ENCODE measurements at regions not wholly inside any gene's neighbourhood (a gene's known extent, or its start where the extent isn't known, plus 50 kb on each side); places are given as distances from the start of the nearest gene placed in this dataset.

DNA sequence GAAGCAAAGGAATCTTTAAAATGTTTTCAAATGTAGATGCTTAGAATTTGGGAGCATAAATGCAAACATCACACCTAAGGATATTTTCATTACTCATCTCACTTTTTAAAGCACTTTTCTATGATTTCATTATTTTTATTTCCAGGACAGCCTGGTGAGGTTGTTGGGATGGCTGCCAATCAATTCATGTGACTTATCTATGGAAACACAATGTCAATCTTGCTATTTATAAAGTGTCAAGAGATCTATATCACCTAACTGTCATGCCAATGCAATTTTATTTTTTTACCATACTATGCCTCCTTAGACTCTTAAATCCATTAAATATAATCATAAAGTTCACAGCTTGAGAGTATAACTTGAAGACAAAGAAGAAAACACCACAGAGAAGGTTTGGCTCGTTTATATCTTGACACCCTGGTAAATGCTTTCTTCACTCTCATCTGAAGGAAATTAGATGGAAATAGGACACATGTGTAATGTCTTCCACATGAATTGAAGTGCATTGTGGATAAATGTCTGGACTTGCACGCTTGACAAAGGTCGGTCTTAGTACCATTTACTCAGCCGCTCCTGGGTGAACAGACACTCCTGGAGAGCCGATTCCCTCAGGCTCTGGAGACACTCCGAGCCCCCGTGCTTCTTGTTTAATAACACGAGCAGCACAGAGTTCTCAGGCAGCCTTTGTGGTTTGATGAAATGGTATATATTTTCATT lies 425.7 kb upstream of the FAT1 start:
- Histone ChIP-seq H3K36me3 (ENCODE audit: control insufficient read depth in 4 of 4, insufficient read depth in 4 of 4, low read length in 4 of 4) (no peaks in the 10 kb centered on the region), H3K9me3 (ENCODE audit: control insufficient read depth in 4 of 4, insufficient read depth in 3 of 4, low read length in 3 of 4) (peaks cover 0 to 2% (median 0%) of the 10 kb centered on the region in 4 donors), H3K4me1 (ENCODE audit: control insufficient read depth in 5 of 5, insufficient read depth in 5 of 5, low read length in 5 of 5) (no peaks in the 10 kb centered on the region), H3K27me3 (ENCODE audit: control insufficient read depth in 3 of 3, insufficient read depth in 3 of 3, low read length in 2 of 3) (no peaks in the 10 kb centered on the region), H3K4me3 (no peak overlapping the region), H3K27ac (ENCODE audit: low read depth in 1 of 2, low read length in 1 of 2) (no peak overlapping the region), H3K9ac (ENCODE audit: insufficient read depth in 1 of 2, low read length in 2 of 2) (no peak overlapping the region)
- no peak for DNase-seq
- TF ChIP-seq, protein P1, sequence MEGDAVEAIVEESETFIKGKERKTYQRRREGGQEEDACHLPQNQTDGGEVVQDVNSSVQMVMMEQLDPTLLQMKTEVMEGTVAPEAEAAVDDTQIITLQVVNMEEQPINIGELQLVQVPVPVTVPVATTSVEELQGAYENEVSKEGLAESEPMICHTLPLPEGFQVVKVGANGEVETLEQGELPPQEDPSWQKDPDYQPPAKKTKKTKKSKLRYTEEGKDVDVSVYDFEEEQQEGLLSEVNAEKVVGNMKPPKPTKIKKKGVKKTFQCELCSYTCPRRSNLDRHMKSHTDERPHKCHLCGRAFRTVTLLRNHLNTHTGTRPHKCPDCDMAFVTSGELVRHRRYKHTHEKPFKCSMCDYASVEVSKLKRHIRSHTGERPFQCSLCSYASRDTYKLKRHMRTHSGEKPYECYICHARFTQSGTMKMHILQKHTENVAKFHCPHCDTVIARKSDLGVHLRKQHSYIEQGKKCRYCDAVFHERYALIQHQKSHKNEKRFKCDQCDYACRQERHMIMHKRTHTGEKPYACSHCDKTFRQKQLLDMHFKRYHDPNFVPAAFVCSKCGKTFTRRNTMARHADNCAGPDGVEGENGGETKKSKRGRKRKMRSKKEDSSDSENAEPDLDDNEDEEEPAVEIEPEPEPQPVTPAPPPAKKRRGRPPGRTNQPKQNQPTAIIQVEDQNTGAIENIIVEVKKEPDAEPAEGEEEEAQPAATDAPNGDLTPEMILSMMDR (IDR thresholded peaks at IDR 0.05; ENCODE audit: control extremely low read depth, extremely low read depth) = no peak
- ATAC-seq (ENCODE audit: insufficient read depth, low FRiP score) = no peak
- 82 to 91% methylated on average over 8 of the region's 8 CpGs for WGBS, 2 donors

DNA sequence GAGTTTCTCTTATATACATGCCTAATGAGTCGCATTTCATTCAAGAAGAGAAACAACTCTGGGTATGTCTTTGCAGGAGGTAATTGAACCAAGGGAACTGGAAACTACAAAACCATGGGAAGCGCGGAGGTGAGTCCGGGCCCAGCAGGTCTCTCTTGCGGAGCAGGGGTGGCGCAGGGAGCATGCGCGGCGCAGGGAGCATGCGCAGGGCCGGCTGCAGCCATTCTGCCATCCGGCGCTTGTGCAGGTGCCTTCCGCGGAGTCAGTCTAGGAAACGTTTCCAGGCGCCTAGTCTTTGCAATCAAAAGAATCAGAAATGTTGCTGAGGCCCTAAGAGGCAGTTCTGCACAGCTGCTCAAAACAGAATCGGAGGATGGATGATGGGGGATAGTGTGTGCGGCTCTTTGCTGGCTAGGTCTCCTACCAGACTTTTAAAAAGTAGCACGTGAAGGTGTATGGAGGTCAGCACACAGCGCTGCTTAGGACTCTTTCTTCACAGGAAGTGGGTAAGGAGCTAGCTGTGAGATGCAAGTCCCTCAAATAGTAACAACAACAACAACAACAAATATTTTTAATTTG lies 433.8 kb upstream of the FAT1 start:
- peaks cover 0 to 2% (median 0%) of the 10 kb centered on the region in 4 donors for H3K9me3 ChIP-seq (ENCODE audit: control insufficient read depth in 4 of 4, insufficient read depth in 3 of 4, low read length in 3 of 4)
- no peak for DNase-seq
- no peaks in the 10 kb centered on the region for H3K36me3 ChIP-seq (ENCODE audit: control insufficient read depth in 4 of 4, insufficient read depth in 4 of 4, low read length in 4 of 4)
- TF ChIP-seq, protein P1 (IDR thresholded peaks at IDR 0.05; ENCODE audit: control extremely low read depth, extremely low read depth) = no peak
- no peaks in the 10 kb centered on the region for H3K27me3 ChIP-seq (ENCODE audit: control insufficient read depth in 3 of 3, insufficient read depth in 3 of 3, low read length in 2 of 3)
- no peak for ATAC-seq (ENCODE audit: insufficient read depth, low FRiP score)
- 94% methylated on average over 21 of the region's 21 CpGs for WGBS, 2 donors
- H3K9ac ChIP-seq (ENCODE audit: insufficient read depth in 1 of 2, low read length in 2 of 2) = no peak overlapping the region
- no peaks in the 10 kb centered on the region for H3K4me1 ChIP-seq (ENCODE audit: control insufficient read depth in 5 of 5, insufficient read depth in 5 of 5, low read length in 5 of 5)
- no peak overlapping the region for H3K4me3 ChIP-seq
- no peak overlapping the region for H3K27ac ChIP-seq (ENCODE audit: low read depth in 1 of 2, low read length in 1 of 2)

DNA sequence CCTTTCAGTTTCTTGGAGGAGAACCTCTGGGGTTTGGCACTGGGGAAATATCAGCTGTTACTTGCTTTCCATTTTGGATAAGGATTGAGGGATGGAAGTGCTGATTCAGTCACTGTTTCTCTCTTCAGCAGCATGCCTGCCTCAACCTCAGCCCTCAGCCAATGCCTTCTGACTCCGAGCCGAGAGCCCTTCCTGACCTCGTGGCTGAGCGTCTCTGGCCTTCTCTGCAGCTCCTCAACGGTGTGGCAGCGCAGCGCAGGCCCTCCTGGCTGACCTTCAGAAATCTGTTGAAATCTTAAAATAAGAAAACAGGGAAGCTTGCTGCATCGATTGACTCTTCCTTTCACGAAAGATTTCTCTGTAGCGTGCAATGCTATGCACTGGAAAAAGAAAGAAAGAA lies 434.3 kb upstream of the FAT1 start:
- H3K4me1 ChIP-seq (ENCODE audit: control insufficient read depth in 5 of 5, insufficient read depth in 5 of 5, low read length in 5 of 5) = no peaks in the 10 kb centered on the region
- no peak overlapping the region for H3K27ac ChIP-seq (ENCODE audit: low read depth in 1 of 2, low read length in 1 of 2)
- WGBS, 2 donors = 73 to 88% methylated on average over 10 of the region's 10 CpGs
- DNase-seq (no peak), ATAC-seq (ENCODE audit: insufficient read depth, low FRiP score) (no peak)
- H3K4me3 ChIP-seq = no peak overlapping the region
- no peaks in the 10 kb centered on the region for H3K36me3 ChIP-seq (ENCODE audit: control insufficient read depth in 4 of 4, insufficient read depth in 4 of 4, low read length in 4 of 4)
- TF ChIP-seq, protein P1 (IDR thresholded peaks at IDR 0.05; ENCODE audit: control extremely low read depth, extremely low read depth) = no peak
- H3K9ac ChIP-seq (ENCODE audit: insufficient read depth in 1 of 2, low read length in 2 of 2) = no peak overlapping the region
- H3K27me3 ChIP-seq (ENCODE audit: control insufficient read depth in 3 of 3, insufficient read depth in 3 of 3, low read length in 2 of 3) = no peaks in the 10 kb centered on the region
- peaks cover 0 to 2% (median 0%) of the 10 kb centered on the region in 4 donors for H3K9me3 ChIP-seq (ENCODE audit: control insufficient read depth in 4 of 4, insufficient read depth in 3 of 4, low read length in 3 of 4)
